ENCODE measurements at regions not wholly inside any gene's neighbourhood (a gene's known extent, or its start where the extent isn't known, plus 50 kb on each side); places are given as distances from the start of the nearest gene placed in this dataset.

GRCh38 chr22:49660794-49661781 is 166.6 kb downstream of the BRD1 start:
- no peak for DNase-seq (ENCODE audit: low read depth)
- TF ChIP-seq, protein P1, sequence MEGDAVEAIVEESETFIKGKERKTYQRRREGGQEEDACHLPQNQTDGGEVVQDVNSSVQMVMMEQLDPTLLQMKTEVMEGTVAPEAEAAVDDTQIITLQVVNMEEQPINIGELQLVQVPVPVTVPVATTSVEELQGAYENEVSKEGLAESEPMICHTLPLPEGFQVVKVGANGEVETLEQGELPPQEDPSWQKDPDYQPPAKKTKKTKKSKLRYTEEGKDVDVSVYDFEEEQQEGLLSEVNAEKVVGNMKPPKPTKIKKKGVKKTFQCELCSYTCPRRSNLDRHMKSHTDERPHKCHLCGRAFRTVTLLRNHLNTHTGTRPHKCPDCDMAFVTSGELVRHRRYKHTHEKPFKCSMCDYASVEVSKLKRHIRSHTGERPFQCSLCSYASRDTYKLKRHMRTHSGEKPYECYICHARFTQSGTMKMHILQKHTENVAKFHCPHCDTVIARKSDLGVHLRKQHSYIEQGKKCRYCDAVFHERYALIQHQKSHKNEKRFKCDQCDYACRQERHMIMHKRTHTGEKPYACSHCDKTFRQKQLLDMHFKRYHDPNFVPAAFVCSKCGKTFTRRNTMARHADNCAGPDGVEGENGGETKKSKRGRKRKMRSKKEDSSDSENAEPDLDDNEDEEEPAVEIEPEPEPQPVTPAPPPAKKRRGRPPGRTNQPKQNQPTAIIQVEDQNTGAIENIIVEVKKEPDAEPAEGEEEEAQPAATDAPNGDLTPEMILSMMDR (conservative IDR thresholded peaks at IDR 0.05; ENCODE audit: low read depth, low read length) = no peak
- no peak overlapping the region for H3K4me3 ChIP-seq (ENCODE audit: low read depth, low read length)

DNA sequence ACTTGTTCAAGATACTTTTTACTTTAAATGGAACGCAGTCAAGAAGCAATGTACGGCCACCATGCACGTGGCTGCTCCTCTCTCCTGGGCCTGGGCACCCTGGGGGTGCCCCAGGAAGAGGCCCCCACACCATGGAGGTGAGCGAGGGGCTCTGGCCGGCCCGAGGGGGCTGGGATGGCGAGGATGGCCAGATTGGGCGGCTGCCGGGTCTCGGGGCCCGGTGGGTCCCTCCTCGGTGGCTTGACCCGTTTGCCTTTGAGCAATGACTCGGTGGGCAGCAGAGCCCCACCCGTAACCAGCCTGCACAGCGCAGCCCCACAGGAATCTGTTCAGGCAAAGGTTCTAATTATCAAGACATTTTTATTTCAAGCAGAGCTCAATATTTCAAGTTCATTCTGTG is 167.4 kb downstream of the BRD1 start:
- TF ChIP-seq, protein P1 (conservative IDR thresholded peaks at IDR 0.05; ENCODE audit: low read depth, low read length) = no peak
- no peak for DNase-seq (ENCODE audit: low read depth)
- no peak overlapping the region for H3K4me3 ChIP-seq (ENCODE audit: low read depth, low read length)

- no peak overlapping the region for H3K4me3 ChIP-seq (ENCODE audit: low read depth, low read length)
- TF ChIP-seq, protein P1 (conservative IDR thresholded peaks at IDR 0.05; ENCODE audit: low read depth, low read length) = no peak
- DNase-seq (ENCODE audit: low read depth) = no peak
These were observed 167.8 kb downstream of the BRD1 start for GRCh38 chr22:49659924-49660315.

- no peak for DNase-seq (ENCODE audit: low read depth)
- TF ChIP-seq, protein P1 (conservative IDR thresholded peaks at IDR 0.05; ENCODE audit: low read depth, low read length) = no peak
These were observed 168.3 kb downstream of the BRD1 start for GRCh38 chr22:49659281-49659923.

GRCh38 chr22:49658902-49659280 is 168.8 kb downstream of the BRD1 start:
- TF ChIP-seq, protein P1 (conservative IDR thresholded peaks at IDR 0.05; ENCODE audit: low read depth, low read length) = no peak
- DNase-seq (ENCODE audit: low read depth) = no peak
- no peak overlapping the region for H3K4me3 ChIP-seq (ENCODE audit: low read depth, low read length)

More at GRCh38 chr22:49659281-49659923, 168.3 kb downstream of the BRD1 start:
- H3K4me3 ChIP-seq (ENCODE audit: low read depth, low read length) = no peak overlapping the region

DNA sequence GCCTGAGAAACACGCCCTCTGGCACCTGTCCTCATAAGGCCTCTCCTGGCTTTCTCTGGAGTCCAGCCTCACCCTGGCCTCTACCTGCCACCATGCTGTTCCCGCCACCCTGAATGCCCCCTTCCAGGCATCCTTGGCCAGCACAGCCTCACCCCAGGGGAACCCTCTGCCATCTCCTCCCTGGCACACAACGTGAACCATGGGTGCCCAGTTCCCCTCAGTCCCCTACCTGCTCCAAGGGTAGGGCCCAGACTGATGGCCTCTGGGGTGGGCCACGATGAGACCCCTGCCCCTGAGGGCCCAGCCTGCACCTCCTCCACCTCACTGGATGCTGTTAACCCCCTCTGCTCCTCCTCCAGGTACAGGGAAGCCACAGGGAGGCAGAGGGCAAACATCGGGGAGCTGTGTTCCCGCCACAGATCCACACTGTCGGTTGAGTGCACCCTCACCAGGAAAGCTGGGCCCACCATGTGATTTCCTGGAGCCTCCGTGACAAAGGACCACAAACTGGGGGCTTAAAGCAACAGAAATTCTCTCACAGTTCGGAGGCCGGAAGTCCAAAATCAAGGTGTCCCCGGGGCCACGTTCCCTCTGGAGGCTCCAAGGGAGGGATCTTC is 169.6 kb downstream of the BRD1 start:
- no peak for DNase-seq (ENCODE audit: low read depth)
- H3K4me3 ChIP-seq (ENCODE audit: low read depth, low read length) = no peak overlapping the region
- TF ChIP-seq, protein P1 (conservative IDR thresholded peaks at IDR 0.05; ENCODE audit: low read depth, low read length) = no peak
